Uterus (tissue), 3 donors: ENCODE measurements at regions not wholly inside any gene's neighbourhood (a gene's known extent, or its start where the extent isn't known, plus 50 kb on each side); places are given as distances from the start of the nearest gene placed in this dataset.
"Not testable (repeated sequence)": the region's sequence is repeated elsewhere in the genome, so short reads cannot be mapped to it uniquely, and the experiment has no call there.

Experiments used
- DNase-seq, 2 donors: peaks; one replicate each; pipeline ENCODE4 v3.0.0-alpha.2; 2019 to 2020
- H3K27ac ChIP-seq, 2 donors: fragments of 200-600 bp; sonication (generic); 1 replicate in 1 of 2; 2 replicates in 1 of 2; pipeline ENCODE4 v1.5.1; 2016 to 2018
- H3K27me3 ChIP-seq, 2 donors: fragments of 200-600 bp; sonication (generic); one replicate each; pipeline ENCODE4 v1.5.1; 2018 to 2019; ENCODE audit warnings: control low read depth in 1 of 2
- H3K36me3 ChIP-seq, 2 donors: fragments of 200-600 bp; sonication (generic); one replicate each; pipeline ENCODE4 v1.5.1; 2019; ENCODE audit warnings: control low read depth in 1 of 2
- H3K4me1 ChIP-seq, 2 donors: fragments of 200-600 bp; sonication (generic); one replicate each; pipeline ENCODE4 v1.5.1; 2018 to 2019; ENCODE audit warnings: control low read depth in 1 of 2
- H3K4me3 ChIP-seq, 2 donors: fragments of 200-600 bp; sonication (generic); 1 replicate in 1 of 2; 2 replicates in 1 of 2; pipeline ENCODE4 v1.5.1; 2018 to 2019; ENCODE audit warnings: mild to moderate bottlenecking in 1 of 2
- H3K9me3 ChIP-seq, 2 donors: fragments of 200-600 bp; sonication (generic); one replicate each; pipeline ENCODE4 v1.5.1; 2019; ENCODE audit warnings: control low read depth in 1 of 2
- POLR2A ChIP-seq, 2 donors: fragments of 450-650 bp; IDR thresholded peaks; one replicate each; pipeline ENCODE4 v1.6.1; 2016; ENCODE audit warnings: antibody characterized with exemption in 2 of 2, mild to moderate bottlenecking in 1 of 2, moderate library complexity in 1 of 2
- intact Hi-C: fragments of 100-400 bp; cut with DNase I; formaldehyde crosslinking; loops from one replicate; pipeline ENCODE4 v1.15.1; 2023; ENCODE audit warnings: low total_unique reads
- TF ChIP-seq, protein P1 (sequence below), 4 experiments: fragments of 200-600 bp in 2 of 4; fragments of 450-650 bp in 2 of 4; sonication (generic) in 2 of 4; IDR thresholded peaks; one replicate each; pipeline ENCODE4 v1.5.1; 2016 to 2019; ENCODE audit warnings: antibody characterized with exemption in 4 of 4, mild to moderate bottlenecking in 2 of 4, moderate library complexity in 1 of 4
- donor health status: DM: yes; HTN: yes; CAD: no.

GRCh38 chr3:178359728-178360127, 176.5 kb upstream of the KCNMB2 start:
- H3K36me3 ChIP-seq, result no peaks in the 10 kb centered on the region
- no peak overlapping the region for H3K4me3 ChIP-seq
- intact Hi-C loops, result no loop called here
- H3K27ac ChIP-seq, result peak overlapping the region in 1 of 2 donors; percentile 55
- TF ChIP-seq, protein P1, sequence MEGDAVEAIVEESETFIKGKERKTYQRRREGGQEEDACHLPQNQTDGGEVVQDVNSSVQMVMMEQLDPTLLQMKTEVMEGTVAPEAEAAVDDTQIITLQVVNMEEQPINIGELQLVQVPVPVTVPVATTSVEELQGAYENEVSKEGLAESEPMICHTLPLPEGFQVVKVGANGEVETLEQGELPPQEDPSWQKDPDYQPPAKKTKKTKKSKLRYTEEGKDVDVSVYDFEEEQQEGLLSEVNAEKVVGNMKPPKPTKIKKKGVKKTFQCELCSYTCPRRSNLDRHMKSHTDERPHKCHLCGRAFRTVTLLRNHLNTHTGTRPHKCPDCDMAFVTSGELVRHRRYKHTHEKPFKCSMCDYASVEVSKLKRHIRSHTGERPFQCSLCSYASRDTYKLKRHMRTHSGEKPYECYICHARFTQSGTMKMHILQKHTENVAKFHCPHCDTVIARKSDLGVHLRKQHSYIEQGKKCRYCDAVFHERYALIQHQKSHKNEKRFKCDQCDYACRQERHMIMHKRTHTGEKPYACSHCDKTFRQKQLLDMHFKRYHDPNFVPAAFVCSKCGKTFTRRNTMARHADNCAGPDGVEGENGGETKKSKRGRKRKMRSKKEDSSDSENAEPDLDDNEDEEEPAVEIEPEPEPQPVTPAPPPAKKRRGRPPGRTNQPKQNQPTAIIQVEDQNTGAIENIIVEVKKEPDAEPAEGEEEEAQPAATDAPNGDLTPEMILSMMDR (IDR thresholded peaks at IDR 0.05), result no peak
- TF ChIP-seq POLR2A (IDR thresholded peaks at IDR 0.05), result no peak
- H3K27me3 ChIP-seq, result no peaks in the 10 kb centered on the region
- H3K9me3 ChIP-seq, result no peaks in the 10 kb centered on the region
- DNase-seq, result no peak
- H3K4me1 ChIP-seq, result no peaks in the 10 kb centered on the region

DNA sequence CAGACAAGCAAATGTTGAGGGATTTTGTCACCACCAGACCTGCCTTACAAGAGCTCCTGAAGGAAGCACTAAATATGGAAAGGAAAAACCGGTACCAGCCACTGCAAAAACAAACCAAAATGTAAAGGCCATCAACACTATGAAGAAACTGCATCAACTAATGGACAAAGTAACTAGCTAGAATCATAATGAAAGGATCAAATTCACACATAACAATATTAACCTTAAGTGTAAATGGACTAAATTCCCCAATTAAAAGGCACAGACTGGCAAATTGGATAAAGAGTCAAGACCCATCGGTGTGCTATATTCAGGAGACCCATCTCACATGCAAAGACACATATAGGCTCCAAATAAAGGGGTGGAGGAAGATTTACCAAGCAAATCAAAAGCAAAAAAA, 173.2 kb upstream of the KCNMB2 start:
- H3K9me3 ChIP-seq, intact Hi-C loops, H3K27ac ChIP-seq, H3K4me3 ChIP-seq, DNase-seq, H3K36me3 ChIP-seq, H3K4me1 ChIP-seq, H3K27me3 ChIP-seq: not testable (repeated sequence)

DNA sequence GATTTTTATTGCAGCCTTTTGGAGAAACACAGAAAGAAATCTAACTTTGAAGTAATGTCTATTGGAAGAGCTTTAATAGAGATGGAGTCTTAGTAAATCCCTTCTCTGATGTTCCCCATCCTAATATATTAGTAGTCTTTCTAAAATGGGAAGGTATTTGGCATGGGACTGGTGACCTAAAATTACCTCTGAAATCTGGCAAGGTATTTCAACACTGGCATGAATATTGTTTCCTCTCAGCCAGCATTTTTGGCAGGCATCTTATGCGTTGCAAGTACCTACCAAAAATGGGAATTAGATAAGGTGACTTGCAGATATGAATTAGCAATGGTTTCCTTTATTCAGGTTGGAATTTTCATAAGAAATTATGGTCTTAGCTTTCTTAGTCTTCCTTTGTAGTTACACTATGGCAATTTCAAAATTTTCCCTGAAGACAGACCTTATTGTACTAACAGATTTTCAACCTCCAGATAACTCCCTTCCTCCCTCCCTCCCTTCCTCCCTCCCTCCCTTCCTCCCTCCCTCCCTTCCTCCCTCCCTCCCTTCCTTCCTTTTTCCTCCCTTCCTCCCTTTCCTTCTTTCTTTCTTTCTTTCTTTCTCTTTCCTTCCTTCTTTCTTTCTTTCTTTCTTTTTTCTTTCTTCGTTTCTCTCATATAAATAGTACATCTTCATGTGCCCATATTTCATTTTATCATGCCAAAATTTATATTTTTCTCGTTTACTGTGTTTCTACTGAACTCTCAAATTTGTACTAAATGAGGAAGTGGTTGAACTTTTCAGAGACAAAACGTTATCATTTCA, 168.2 kb upstream of the KCNMB2 start:
- TF ChIP-seq, protein P1 (IDR thresholded peaks at IDR 0.05), result no peak
- no peak for TF ChIP-seq POLR2A (IDR thresholded peaks at IDR 0.05)
- H3K9me3 ChIP-seq, result no peaks in the 10 kb centered on the region
- H3K27me3 ChIP-seq, result no peaks in the 10 kb centered on the region
- intact Hi-C loops, result no loop called here
- DNase-seq, result no peak
- H3K36me3 ChIP-seq, result no peaks in the 10 kb centered on the region
- H3K4me3 ChIP-seq, result no peak overlapping the region
- H3K4me1 ChIP-seq, result no peaks in the 10 kb centered on the region
- H3K27ac ChIP-seq, result no peak overlapping the region

DNA sequence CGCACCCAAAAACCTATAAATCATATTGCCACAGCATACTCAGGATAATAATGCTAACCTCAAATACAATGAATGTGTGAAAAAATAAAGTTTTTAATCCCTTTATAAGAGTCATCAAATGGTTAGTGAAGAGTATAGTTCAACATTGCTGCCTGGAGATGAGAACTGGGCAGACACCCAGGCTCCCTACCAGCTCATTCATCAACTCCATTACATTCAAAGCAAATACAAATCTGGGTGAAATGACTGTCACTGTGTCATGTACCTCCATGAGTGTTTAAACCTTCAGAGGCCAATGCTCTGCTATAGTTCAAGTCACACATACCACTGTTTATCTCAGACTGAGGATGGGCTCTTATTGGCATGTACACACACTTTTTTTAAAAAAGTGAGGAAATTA, 167.2 kb upstream of the KCNMB2 start:
- Histone ChIP-seq H3K27ac (no peak overlapping the region), H3K9me3 (no peaks in the 10 kb centered on the region), H3K4me3 (no peak overlapping the region), H3K4me1 (no peaks in the 10 kb centered on the region), H3K27me3 (no peaks in the 10 kb centered on the region), H3K36me3 (no peaks in the 10 kb centered on the region)
- DNase-seq, result no peak
- intact Hi-C loops, result no loop called here
- no peak for TF ChIP-seq POLR2A (IDR thresholded peaks at IDR 0.05)
- TF ChIP-seq, protein P1 (IDR thresholded peaks at IDR 0.05), result no peak

- Histone ChIP-seq H3K4me1 (no peaks in the 10 kb centered on the region), H3K36me3 (no peaks in the 10 kb centered on the region), H3K27me3 (no peaks in the 10 kb centered on the region), H3K4me3 (no peak overlapping the region), H3K9me3 (no peaks in the 10 kb centered on the region), H3K27ac (no peak overlapping the region)
- intact Hi-C loops, result no loop called here
- TF ChIP-seq, protein P1 (IDR thresholded peaks at IDR 0.05), result no peak
- no peak for TF ChIP-seq POLR2A (IDR thresholded peaks at IDR 0.05)
- DNase-seq, result no peak
Measured at GRCh38 chr3:178369811-178370210, 166.4 kb upstream of the KCNMB2 start.
